Hematopoietic multipotent progenitor cell (in vitro differentiated cells): ENCODE measurements at regions not wholly inside any gene's neighbourhood (a gene's known extent, or its start where the extent isn't known, plus 50 kb on each side); places are given as distances from the start of the nearest gene placed in this dataset.
"Not testable (repeated sequence)": the region's sequence is repeated elsewhere in the genome, so short reads cannot be mapped to it uniquely, and the experiment has no call there.

Experiments
- DNase-seq, 3 donors: peaks; one replicate each; pipeline ENCODE4 v3.0.0-alpha.2; 2011 to 2015; ENCODE audit warnings: low read depth in 2 of 3, low spot score in 2 of 3

DNA sequence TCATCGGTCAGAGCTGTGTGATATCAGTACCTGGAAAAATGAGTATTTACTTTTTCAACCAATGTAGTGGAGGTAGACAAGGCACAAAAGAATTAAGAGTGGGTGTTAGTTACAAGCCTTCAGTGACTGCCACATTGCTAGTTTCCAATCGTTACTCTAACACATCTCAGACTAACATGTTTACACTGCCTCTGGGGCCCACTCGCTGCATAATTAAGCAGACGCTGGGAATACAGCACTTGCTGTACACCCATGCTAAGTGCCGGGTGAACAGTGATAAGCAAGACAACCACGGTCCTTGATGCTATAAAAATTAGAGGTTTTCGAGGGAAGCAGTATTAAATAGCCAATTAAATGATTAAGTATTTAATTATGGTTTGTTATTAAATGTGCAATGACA is 1147.6 kb downstream of the AACS start:
- no peak for DNase-seq

DNA sequence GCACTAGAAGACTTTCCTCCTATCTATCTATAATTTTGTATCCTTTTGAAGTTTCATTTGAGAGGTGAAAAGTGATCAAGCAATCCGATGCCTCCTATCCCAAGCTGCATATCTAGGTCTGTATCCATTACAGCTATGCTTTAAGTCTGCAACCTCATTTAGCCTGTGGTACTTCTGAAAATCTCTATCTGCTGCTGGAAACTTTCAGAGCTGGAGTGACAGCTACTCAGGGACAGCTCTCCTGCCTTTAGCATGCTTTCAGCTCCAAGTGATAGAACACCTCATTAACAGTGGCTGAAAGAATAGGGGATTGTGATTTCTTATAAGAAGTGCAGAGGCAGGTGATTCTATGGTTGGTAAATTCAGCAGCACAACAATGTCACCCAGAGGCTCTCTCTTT is 1153.5 kb downstream of the AACS start:
- DNase-seq, result no peak

DNA sequence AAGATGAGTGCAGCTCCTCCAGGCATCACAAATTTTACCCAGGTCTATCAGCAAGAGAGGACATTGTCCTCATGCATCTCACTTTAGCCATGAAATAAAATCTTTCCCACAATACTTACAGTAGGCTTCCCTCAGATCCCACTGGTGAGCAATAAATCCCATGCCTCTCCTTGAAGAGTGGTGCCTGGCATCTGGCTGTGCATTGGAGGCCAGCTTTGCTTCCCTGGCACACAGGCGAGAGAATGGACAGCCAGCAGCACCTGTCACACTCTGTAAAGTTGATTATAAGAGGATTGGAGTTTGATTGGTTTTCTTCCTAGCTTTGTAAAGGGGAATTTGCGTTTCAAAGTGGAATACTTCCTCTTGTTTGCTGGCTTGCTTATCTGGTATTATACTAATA is 1153.9 kb downstream of the AACS start:
- no peak for DNase-seq

DNA sequence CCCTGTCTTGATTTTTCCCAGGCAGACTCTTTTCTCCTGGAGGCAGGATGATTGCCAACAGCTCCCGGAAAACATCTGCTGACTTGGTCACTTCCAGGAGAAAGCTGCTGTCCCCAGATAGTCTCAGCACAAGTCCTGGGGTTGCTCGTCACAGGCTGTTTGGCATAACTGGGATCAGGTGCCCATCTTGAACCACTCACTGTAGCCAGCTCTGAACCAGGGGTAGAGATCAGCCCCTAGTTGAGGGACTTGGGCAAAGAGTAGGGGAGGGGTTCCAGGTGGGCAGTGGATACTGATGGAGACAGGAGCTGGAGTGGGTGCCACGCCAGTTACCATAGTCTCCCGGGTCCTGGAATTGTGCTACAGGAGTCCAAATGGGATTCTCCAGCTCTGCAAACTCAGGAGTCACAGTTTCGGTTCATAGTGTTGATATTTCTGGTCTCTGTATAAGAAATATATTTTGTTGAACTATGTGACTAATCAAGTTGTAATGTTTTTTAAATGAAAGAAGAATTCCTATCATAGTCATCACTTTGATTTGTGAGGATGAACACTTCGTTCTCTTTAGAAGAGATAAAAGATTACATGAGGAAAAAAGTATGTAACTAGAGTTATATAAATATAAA is 1154.5 kb downstream of the AACS start:
- no peak for DNase-seq

DNA sequence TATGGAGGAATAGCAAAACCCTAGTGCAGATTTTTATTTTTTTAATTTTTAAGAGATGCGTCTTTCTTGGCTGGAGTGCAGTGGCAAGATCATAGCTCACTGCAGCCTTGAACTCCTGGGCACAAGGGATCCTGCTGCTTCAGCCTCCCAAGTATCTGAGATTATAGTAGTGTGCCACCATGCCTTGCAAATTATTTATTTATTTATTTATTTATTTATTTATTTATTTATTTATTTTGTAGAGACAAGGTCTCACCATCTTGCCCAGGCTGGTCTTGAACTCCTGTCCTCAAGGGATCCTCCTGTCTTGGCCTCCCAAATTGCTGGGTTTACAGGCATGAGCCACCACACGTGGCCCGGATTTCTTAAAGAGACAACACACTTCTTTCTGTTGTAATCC is 1158.8 kb downstream of the AACS start:
- no peak for DNase-seq

DNA sequence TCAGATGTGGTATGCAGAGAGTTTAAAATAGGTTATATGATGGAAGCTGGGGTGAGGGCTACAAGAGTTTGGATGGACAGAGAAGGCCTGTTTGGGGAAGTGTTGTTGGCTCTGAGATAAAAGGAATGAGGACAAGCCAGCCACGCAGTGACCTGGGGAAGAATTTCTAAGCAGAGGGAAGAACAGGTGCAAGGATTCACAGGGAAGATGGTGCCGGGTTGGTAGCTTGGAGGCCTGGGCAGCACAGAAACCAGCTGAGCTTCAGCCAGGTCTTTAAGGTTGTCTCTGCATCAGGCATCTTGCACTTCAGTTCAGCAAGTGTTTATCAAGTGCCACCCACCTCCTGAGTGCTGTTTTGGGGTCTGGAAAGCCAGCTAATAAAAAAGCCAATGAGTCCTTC is 1163.7 kb downstream of the AACS start:
- DNase-seq, result no peak

DNA sequence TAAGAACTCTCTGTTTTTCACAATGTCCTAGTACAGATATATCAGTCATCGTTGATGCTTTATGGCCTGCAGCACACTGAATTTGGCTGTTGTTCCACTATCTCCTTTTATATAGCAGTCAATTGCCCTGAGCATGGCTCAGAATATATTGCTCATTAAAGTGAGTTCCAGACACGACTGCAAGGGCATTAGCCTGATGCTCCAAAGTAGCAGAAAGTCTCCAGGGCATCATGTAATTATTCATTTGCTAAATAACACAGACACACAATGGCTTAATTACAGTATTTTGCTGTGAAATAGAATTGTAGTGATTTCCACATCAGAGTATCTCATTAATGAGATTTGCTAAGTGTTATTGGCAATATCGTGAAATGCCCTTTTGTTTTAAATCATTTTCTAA is 1167.5 kb downstream of the AACS start:
- DNase-seq, result no peak

DNA sequence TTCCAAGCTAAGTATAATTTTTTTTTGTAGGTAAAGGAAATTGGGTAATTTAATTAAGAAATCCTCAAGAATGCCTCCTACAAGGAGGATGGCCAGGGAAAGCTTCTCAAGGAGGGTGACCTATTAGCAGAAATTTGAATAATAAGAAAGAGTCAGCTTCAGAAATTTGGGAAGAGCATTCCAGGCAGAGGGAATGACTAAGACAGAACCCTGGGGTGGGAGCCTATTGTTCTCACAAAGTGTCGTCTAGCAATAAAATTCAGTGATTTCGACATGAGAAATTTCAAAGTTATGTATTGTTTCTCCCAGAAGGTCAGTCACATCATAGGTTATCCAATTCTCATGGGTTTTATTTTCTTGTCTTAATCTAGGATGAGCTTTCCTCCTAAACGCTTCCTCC is 1168.4 kb downstream of the AACS start:
- no peak for DNase-seq

DNA sequence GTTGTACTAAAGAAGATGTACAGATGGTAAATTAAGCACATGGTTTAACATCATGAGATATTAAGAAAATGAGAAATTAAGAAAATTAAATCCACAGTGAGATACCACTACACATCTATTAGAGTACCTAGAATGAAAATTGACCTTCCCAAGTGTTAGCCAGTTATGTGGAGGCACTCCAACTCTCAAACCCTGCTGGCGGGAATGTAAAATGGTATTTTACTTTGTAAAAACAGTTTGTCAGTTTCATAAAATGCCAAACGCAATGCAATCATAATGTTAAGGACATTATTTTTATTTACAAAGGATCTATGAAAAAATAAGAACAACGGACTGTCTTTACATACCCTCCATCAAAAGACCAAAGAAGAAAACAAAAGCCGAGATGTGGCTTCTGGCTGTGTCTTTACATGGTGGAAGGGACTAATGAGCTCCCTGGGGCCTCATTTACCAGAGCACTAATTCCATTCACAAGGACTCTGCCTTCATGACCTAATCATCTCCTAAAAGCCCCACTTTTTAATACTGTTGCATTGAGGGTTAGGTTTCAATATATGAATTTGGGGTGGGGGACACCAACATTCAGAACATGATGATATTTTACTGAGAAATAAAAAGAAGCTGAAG is 1178.7 kb downstream of the AACS start:
- DNase-seq, result no peak

DNA sequence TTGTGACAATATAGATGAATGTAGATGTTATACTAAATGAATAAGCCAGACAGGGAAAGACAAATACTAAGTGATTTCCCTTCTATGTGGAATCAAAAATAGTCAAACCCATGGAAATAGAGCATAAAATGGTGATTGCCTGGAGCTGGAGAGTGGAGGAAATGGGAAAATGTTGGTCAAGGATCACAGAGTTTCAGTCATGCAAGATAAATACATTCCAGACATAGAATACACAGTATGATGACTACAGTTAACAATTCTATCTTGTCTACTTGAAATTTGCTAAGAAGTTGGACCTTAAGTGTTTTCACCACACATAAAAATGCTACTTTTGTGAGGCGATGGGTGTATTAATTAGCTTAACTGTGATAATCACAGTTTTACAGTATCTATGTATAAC is 1182.7 kb downstream of the AACS start:
- no peak for DNase-seq

DNA sequence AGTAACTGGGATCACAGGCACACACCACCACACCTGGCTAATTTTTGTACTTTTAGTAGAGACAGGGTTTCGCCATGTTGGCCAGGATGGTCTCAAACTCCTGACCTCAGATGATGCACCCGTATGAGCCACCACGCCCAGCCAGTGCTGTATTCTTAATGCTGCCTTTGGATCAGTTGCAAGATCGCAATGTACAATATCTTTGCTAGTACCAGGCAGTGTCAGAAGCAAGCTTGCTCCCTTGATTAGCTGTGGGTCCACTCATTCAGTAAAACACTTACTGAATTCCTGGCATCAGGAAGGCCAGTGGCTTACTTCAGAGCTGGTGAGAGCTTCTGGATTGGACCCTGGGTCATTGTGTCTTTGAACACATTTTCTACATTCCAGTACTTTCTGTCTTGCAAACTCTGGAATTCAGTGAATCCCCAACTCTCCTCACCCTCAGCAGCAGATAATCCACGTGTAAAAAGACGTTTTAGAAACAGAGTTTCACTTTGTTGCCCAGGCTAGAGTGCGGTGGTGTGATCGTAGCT is 1183.7 kb downstream of the AACS start:
- DNase-seq, result no peak

DNA sequence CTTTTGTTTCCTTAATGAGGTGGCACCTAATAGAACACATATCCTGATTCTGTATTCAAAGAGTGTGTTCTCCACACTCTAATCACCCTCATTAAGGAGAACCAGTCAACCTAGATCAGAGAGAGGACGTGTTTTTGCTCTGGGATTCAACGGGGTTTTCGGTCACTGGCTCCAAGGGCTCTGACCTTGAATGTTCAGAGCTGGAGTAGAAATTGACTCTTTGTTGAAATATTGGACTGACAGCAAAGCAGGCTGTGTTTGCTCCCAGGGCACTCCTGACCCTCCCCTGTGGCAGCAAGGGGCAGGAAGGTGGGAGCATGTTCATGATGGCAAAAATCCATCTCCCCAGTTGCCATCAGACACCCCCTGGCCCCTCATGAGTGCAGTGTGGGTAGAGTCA is 1193.0 kb downstream of the AACS start:
- no peak for DNase-seq

DNA sequence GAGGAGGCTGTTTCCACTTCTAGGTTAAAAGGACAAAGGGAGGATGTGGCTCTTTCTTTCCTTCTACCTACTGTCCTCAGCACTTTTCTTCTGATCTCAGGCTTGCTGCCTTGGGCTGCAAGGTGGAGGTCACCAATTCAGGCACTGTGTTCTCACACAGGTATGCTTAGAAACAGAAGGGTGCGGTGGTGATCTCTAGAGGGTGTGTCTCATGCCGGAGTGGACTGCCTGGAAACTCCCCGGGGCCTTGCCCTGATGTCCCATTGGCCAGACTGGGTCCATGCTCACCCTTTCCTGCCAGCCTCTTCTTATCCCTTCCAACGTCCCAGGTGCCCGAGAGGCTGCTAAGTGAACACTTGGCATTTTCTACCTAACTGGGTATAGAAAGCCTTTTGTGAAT is 1197.6 kb downstream of the AACS start:
- no peak for DNase-seq

DNA sequence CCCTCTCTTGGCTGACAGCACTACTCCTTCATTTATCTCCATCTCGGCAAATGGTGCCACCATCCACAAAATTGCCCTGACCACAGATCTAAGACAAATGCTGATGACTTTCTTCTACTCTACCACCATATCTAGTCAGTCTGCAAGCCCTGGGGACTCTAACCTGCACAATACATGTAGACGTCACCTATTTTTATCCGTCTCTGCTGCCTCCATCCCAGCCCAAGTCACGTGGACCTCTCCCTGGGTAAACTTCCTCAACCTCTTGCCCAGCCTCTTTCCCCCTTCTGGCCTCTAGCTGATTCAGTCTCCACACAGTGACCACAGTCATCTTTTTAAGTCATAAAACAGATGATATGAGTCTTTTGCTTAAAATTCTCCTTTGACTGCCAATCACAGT is 1203.0 kb downstream of the AACS start:
- DNase-seq, result no peak

DNA sequence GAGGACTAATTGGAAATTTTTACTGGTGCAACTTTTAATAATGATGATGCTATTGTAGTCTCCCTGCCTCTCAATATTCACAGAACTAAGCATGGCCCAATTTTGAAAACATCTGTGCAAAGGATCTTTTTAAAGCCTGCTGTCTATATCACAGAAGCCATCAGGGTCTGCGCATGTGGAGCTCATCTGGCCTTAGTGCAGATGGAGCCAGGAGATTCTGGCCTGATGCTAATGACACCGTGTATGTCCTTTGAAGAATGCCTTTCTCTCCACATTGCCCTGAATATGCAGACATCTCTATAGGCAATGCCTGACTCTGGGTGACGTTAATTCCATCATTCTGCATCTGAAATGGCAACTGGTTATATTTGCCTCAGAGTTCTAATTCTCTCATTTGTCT is 1205.9 kb downstream of the AACS start:
- no peak for DNase-seq

DNA sequence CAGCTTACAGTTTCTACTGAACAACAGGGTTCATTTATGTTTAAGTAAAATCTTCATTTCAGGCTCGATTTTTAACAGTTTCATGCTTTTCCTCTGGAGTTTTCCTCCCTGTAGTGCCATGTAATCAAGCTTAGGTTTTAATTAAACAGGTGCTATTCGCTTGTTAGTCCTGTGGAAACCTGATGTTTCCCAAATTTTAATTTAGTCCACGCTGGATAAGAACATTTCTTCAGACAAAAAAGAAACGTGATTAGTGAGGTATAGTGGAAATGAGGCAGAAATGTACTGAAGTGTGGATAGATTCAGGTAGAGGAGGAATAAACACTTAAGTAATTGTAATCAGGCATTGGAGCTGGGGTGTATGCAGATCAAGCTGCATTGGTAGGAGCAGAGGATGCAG is 1217.5 kb downstream of the AACS start:
- DNase-seq, result no peak

DNA sequence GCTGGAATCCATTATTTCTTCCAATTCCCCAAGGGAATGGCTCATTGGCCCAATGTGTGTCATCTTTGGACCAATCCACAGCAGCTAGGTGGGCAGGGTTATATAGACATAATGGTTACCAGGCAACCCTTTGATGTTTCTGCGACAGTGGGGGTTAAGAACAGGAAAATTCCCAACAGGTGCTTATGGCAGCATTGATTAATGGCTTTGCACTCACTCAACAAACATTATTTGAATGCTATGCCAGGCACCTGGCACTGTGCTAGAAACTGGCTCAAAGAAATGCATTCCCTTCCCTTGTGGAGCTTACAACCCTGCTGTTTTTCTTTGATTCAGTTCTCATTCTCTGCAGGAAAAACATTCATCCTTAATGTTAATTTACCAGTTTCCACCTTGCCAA is 1221.0 kb downstream of the AACS start:
- DNase-seq, result no peak

DNA sequence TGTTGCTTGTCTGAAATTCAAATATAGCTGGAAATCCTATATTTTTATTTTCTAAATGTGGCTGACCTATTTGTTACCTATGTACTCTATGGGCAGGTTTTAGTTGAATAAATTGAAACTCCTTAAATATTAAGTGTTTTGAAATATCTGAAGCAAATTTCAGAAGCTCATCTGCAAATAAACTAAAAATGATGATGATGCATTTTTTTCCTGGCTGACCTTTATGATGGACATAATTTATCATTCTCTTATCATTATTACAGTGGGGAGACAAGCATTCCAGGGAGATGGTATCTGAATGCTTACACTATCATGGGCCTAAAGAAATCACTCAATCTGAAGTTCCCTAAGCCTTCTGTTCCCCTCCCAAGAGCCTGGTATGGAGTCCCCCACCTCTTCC is 1225.2 kb downstream of the AACS start:
- DNase-seq, result no peak

DNA sequence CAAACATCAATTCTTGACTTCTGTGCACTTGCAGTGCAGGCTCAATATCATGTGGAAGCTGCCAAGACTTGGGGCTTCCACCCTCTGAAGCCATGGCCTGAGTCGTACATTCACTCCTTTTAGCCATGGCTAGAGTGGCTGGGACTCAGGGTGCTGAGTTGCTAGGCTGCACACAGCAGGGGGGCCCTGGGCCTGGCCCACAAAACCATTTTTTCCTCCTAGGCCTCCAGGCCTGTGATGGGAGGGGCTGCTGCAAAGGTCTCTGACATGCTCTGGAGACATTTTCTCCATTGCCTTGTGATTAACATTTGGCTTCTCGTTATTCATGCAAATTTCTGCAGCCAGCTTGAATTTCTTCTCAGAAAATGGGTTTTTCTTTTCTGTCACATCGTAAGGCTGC is 1226.8 kb downstream of the AACS start:
- not testable (repeated sequence) for DNase-seq

DNA sequence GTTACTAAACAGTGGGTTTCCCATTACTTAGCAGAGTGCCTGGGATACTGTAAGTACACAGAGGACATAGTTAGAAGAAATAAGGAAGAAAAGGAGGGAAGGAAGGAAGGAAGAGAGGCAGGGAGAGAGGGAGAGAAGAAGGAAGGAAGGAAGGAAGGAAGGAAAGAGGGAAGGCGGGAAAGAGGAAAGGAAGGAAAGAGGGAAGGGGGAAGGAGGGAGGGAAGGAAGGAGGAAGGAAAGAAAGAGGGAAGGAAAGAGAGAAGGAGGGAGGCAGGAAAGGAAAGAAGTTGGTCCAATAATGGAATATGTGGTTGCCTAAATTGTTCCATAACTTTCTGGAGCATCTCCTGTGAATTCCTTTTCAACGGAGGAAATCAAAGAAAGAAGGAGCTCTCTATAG is 1230.4 kb downstream of the AACS start:
- DNase-seq, result no peak

DNA sequence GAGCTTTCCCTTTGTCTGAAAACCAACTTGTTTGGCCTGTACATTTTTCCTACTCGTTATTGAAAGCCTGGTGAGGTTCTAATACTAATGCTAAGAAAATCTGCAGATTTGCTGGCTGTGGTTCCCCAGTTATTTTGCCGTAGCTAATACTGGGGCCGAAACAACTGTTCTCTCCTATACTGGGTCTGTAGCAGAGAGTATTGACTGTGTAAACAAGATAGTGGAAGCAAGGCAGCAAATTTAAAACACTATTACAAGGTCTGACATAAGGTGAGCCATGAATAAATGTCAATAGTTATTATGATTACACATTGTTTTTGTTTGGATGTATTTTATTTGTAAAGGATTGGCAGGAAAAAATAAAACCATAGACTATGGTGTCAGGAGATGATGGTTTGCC is 1244.0 kb downstream of the AACS start:
- DNase-seq, result no peak

DNA sequence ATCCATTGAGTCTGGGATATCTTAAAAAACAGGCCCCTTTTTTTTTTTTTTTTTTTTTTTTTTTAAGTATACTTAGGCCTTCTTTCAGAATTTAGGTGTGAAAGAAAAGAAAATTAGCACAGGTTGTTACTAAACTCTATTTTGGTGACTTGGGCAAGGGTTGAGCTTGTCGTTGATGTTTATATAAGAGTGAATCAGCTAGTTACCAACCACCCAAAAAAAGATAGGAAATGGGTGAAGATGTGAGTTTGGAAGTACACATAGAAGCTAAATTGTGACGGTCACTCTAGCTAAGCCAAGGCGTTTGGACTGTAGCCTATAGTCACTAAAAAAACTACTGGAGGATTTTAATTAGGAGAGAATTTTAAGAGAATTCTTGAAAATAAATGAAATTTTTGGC is 1247.2 kb downstream of the AACS start:
- DNase-seq, result no peak

DNA sequence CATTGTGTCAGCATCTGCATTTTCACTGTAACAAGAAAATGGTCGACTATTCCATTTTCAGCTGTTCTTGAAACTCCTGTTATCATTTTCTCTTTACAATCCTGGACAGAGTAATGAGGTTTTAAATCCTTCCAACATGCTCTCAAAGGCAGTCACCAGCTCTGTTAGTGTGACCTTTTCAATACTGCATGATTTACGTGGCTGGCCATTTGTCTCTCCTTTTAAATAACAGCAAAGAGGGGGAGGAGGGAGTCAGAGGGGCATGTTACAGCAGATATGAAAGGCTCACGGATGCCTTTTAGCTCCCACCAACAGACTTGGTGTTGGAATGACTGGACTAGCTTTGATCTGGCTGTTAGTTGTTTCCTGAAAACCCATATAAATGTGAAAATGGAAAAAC is 1251.2 kb downstream of the AACS start:
- DNase-seq, result no peak
